CD4-positive, alpha-beta T cell treated with Interferon gamma for 1 hour (primary cell): ENCODE measurements at regions not wholly inside any gene's neighbourhood (a gene's known extent, or its start where the extent isn't known, plus 50 kb on each side); places are given as distances from the start of the nearest gene placed in this dataset.
"Not testable (repeated sequence)": the region's sequence is repeated elsewhere in the genome, so short reads cannot be mapped to it uniquely, and the experiment has no call there.

Experiments
- DNase-seq: peaks from one replicate; pipeline ENCODE4 v3.0.0-alpha.2; 2020

- DNase-seq = no peak
Measured at GRCh38 chr22:49694462-49695260, 133.0 kb downstream of the BRD1 start.

GRCh38 chr22:49693848-49694247 lies 133.8 kb downstream of the BRD1 start:
- DNase-seq = no peak

- DNase-seq = no peak
Measured at GRCh38 chr22:49693416-49693815, 134.3 kb downstream of the BRD1 start.

- DNase-seq = no peak
Measured at GRCh38 chr22:49692499-49693225, 135.0 kb downstream of the BRD1 start.

GRCh38 chr22:49691256-49691655 lies 136.4 kb downstream of the BRD1 start:
- DNase-seq = no peak

- no peak for DNase-seq
Measured at GRCh38 chr22:49690454-49690853, 137.2 kb downstream of the BRD1 start.

GRCh38 chr22:49689858-49690257 lies 137.8 kb downstream of the BRD1 start:
- DNase-seq = no peak

GRCh38 chr22:49689255-49689770 lies 138.4 kb downstream of the BRD1 start:
- no peak for DNase-seq

GRCh38 chr22:49688516-49689254 lies 139.0 kb downstream of the BRD1 start:
- no peak for DNase-seq

GRCh38 chr22:49687786-49688515 lies 139.7 kb downstream of the BRD1 start:
- no peak for DNase-seq

- no peak for DNase-seq
Measured at GRCh38 chr22:49687333-49687732, 140.3 kb downstream of the BRD1 start.

GRCh38 chr22:49686495-49687219 lies 141.0 kb downstream of the BRD1 start:
- no peak for DNase-seq

GRCh38 chr22:49685686-49686085 lies 142.0 kb downstream of the BRD1 start:
- no peak for DNase-seq

GRCh38 chr22:49685116-49685515 lies 142.6 kb downstream of the BRD1 start:
- no peak for DNase-seq

GRCh38 chr22:49683032-49683431 lies 144.6 kb downstream of the BRD1 start:
- DNase-seq = no peak

- DNase-seq = not testable (repeated sequence)
Measured at GRCh38 chr22:49680819-49681218, 146.9 kb downstream of the BRD1 start.

- DNase-seq = no peak
Measured at GRCh38 chr22:49678842-49679170, 148.9 kb downstream of the BRD1 start.

GRCh38 chr22:49678137-49678841 lies 149.4 kb downstream of the BRD1 start:
- no peak for DNase-seq

GRCh38 chr22:49677495-49677889 lies 150.2 kb downstream of the BRD1 start:
- DNase-seq = no peak

- no peak for DNase-seq
Measured at GRCh38 chr22:49676783-49677494, 150.7 kb downstream of the BRD1 start.

GRCh38 chr22:49676230-49676629 lies 151.4 kb downstream of the BRD1 start:
- no peak for DNase-seq
